Endothelial cell of umbilical vein (primary cell): ENCODE measurements at regions not wholly inside any gene's neighbourhood (a gene's known extent, or its start where the extent isn't known, plus 50 kb on each side); places are given as distances from the start of the nearest gene placed in this dataset.

Experiments used
- BruUV-seq: library from RNA; stranded (reverse); fragments of 400-500 nt; replicated peaks from 2 replicates; lab custom pipeline; 2021; lab: Mats Ljungman, UMichigan
- CTCF ChIA-PET: fragments of 300-600, 350-600 bp; sonication (Branson Sonifier 250); formaldehyde crosslinking; loops from one replicate; lab custom pipeline; 2021; ENCODE audit warnings: antibody characterized with exemption, inconsistent platforms; lab: Charles Lee
- POLR2A ChIA-PET: fragments of 300-600, 350-600 bp; sonication (Branson Sonifier 250); formaldehyde crosslinking; loops from one replicate; lab custom pipeline; 2021; ENCODE audit warnings: antibody characterized with exemption, inconsistent platforms; lab: Charles Lee
- DNase-seq: peaks from one replicate; pipeline ENCODE4 v3.0.0-alpha.2; 2011; ENCODE audit warnings: low read depth, low spot score
- FAIRE-seq: peaks from 2 replicates; lab custom pipeline; 2011; peaks lifted over from hg19 to GRCh38; lab: Jason Lieb, UNC
- H2AFZ ChIP-seq: 2 replicates; pipeline ENCODE4 v1.6.0; 2012; ENCODE audit warnings: low read depth, low read length, control low read depth, inconsistent platforms
- H3K27ac ChIP-seq: 2 replicates; pipeline ENCODE4 v1.5.1; 2011; ENCODE audit warnings: low read depth, mild to moderate bottlenecking, control low read depth, low read length, moderate library complexity; ENCODE audit not compliant: insufficient read depth
- H3K27me3 ChIP-seq, 2 experiments: 2 replicates each; pipeline versions ENCODE4 v1.6.0 to v1.6.1; 2011; ENCODE audit warnings: low read length in 2 of 2, mixed read lengths in 1 of 2; ENCODE audit not compliant: control insufficient read depth in 2 of 2, insufficient read depth in 2 of 2
- H3K36me3 ChIP-seq, 2 experiments: 2 replicates in 1 of 2; 3 replicates in 1 of 2; pipeline ENCODE4 v1.5.1; 2011; ENCODE audit warnings: low read length in 2 of 2, mild to moderate bottlenecking in 1 of 2, moderate library complexity in 1 of 2; ENCODE audit not compliant: control insufficient read depth in 2 of 2, insufficient read depth in 2 of 2; ENCODE audit errors: extremely low read depth in 1 of 2
- H3K4me1 ChIP-seq: 3 replicates; pipeline ENCODE4 v1.5.1; 2011; ENCODE audit warnings: mild to moderate bottlenecking, low read length; ENCODE audit not compliant: control insufficient read depth, insufficient read depth; ENCODE audit errors: extremely low read depth
- H3K4me2 ChIP-seq: 2 replicates; pipeline ENCODE4 v1.6.1; 2011; ENCODE audit warnings: low read length, control low read depth, mixed read lengths; ENCODE audit not compliant: insufficient read depth
- H3K4me3 ChIP-seq, 3 experiments: fragments of 200-600 bp in 1 of 3; sonication (generic), shearing (Covaris generic) in 1 of 3; replicated peaks in 1 of 3; 2 replicates each; pipeline ENCODE4 v1.5.1; 2011 to 2016; ENCODE audit warnings: control low read depth in 3 of 3, low read length in 3 of 3, mild to moderate bottlenecking in 2 of 3, inconsistent platforms in 1 of 3, low read depth in 1 of 3, moderate library complexity in 1 of 3; ENCODE audit not compliant: insufficient read depth in 1 of 3
- H3K79me2 ChIP-seq: 2 replicates; pipeline ENCODE4 v1.6.0; 2012; ENCODE audit warnings: low read length, inconsistent platforms; ENCODE audit not compliant: control insufficient read depth, insufficient read depth
- H3K9ac ChIP-seq: replicated peaks from 2 replicates; pipeline ENCODE3; 2011; ENCODE audit warnings: low read length, control low read depth; ENCODE audit not compliant: insufficient read depth; ENCODE audit errors: extremely low read depth
- H3K9me1 ChIP-seq: replicated peaks from 3 replicates; pipeline ENCODE4 v1.6.0; 2011; ENCODE audit warnings: mild to moderate bottlenecking, low read length; ENCODE audit not compliant: control insufficient read depth, insufficient read depth; ENCODE audit errors: extremely low read depth
- H3K9me3 ChIP-seq: replicated peaks from 2 replicates; pipeline ENCODE4 v1.5.1; 2012; ENCODE audit warnings: low read length, inconsistent platforms; ENCODE audit not compliant: control insufficient read depth, insufficient read depth
- H4K20me1 ChIP-seq: replicated peaks from 2 replicates; pipeline ENCODE3; 2011; ENCODE audit warnings: mild to moderate bottlenecking, low read length; ENCODE audit not compliant: control insufficient read depth, insufficient read depth; ENCODE audit errors: extremely low read depth
- FOS ChIP-seq: IDR thresholded peaks from 2 replicates; pipeline ENCODE4 v1.6.1; 2011; ENCODE audit warnings: mild to moderate bottlenecking, low read length, moderate library complexity, borderline replicate concordance; ENCODE audit not compliant: insufficient read depth
- JUN ChIP-seq: IDR thresholded peaks from 2 replicates; pipeline ENCODE4 v1.6.1; 2011; ENCODE audit warnings: borderline replicate concordance, low read depth; ENCODE audit not compliant: insufficient read length, insufficient read depth
- MAX ChIP-seq: IDR thresholded peaks from 2 replicates; pipeline ENCODE4 v1.6.1; 2011; ENCODE audit not compliant: insufficient read depth, insufficient read length
- MYC ChIP-seq: IDR thresholded peaks from one replicate; pipeline ENCODE4 v1.6.1; 2011; ENCODE audit warnings: mild to moderate bottlenecking, low read depth, low read length
- POLR2A ChIP-seq: IDR thresholded peaks from 2 replicates; pipeline ENCODE4 v1.6.1; 2012; ENCODE audit warnings: low read depth, mild to moderate bottlenecking, control low read depth, low read length
- POLR2AphosphoS5 ChIP-seq: IDR thresholded peaks from 2 replicates; pipeline ENCODE4 v1.6.1; 2012; ENCODE audit warnings: low read depth, mild to moderate bottlenecking, control low read depth, low read length, moderate library complexity; ENCODE audit not compliant: insufficient read depth
- dilution Hi-C: fragments of 300-500 bp; cut with MboI; formaldehyde crosslinking; loops from one replicate; pipeline ENCODE4 v1.15.0; 2019; ENCODE audit warnings: low sequenced_read_pairs; ENCODE audit not compliant: extremely low pct_ligation_motif_present
- intact Hi-C: fragments of 100-400 bp; cut with micrococcal nuclease; formaldehyde crosslinking; loops from one replicate; pipeline ENCODE4 v1.10.0; 2022

GRCh38 chr1:57620605-57621004 is 196.7 kb upstream of the DAB1 start:
- FAIRE-seq (no peak), DNase-seq (no peak)
- no peaks in the 10 kb centered on the region for H3K27me3 ChIP-seq
- CTCF ChIA-PET, result no interaction called here
- intact Hi-C loops (no loop called here), dilution Hi-C loops (no loop called here)
- no peak overlapping the region for H2AFZ ChIP-seq
- H3K9ac ChIP-seq, result no peak overlapping the region
- peaks cover 4% of the 10 kb centered on the region for H3K4me1 ChIP-seq
- no peaks in the 10 kb centered on the region for H3K9me1 ChIP-seq
- H4K20me1 ChIP-seq, result no peaks in the 10 kb centered on the region
- H3K4me2 ChIP-seq, result no peak overlapping the region
- POLR2A ChIA-PET, result no interaction called here
- no peak overlapping the region for H3K4me3 ChIP-seq
- no peak for TF ChIP-seq MYC
- no peak for TF ChIP-seq MAX
- no peak for TF ChIP-seq FOS
- no peak for TF ChIP-seq JUN
- no peak overlapping the region for H3K27ac ChIP-seq
- H3K79me2 ChIP-seq, result no peaks in the 10 kb centered on the region
- no peaks in the 10 kb centered on the region for H3K36me3 ChIP-seq
- BruUV-seq, result no TSS peak
- H3K9me3 ChIP-seq, result no peaks in the 10 kb centered on the region

- no TSS peak for BruUV-seq
- intact Hi-C loops, result no loop called here
- Histone ChIP-seq H3K4me2 (no peak overlapping the region), H3K9ac (no peak overlapping the region), H3K9me3 (no peaks in the 10 kb centered on the region), H3K79me2 (no peaks in the 10 kb centered on the region), H2AFZ (no peak overlapping the region), H4K20me1 (no peaks in the 10 kb centered on the region), H3K4me3 (no peak overlapping the region), H3K27me3 (no peaks in the 10 kb centered on the region), H3K9me1 (no peaks in the 10 kb centered on the region), H3K36me3 (no peaks in the 10 kb centered on the region), H3K4me1 (peaks cover 6% of the 10 kb centered on the region), H3K27ac (no peak overlapping the region)
- DNase-seq (no peak), FAIRE-seq (no peak)
- dilution Hi-C loops, result no loop called here
- ChIA-PET CTCF (no interaction called here), POLR2A (no interaction called here)
- TF ChIP-seq POLR2A (no peak), POLR2AphosphoS5 (no peak)
Measured at GRCh38 chr1:57616921-57617320, 193.1 kb upstream of the DAB1 start.
